ENCODE measurements at regions not wholly inside any gene's neighbourhood (a gene's known extent, or its start where the extent isn't known, plus 50 kb on each side); places are given as distances from the start of the nearest gene placed in this dataset.
"Not testable (repeated sequence)": the region's sequence is repeated elsewhere in the genome, so short reads cannot be mapped to it uniquely, and the experiment has no call there.

- no peak for DNase-seq (ENCODE audit: low read depth)
Observed at GRCh38 chr7:86592185-86592584, 51.5 kb upstream of the GRM3 start.

GRCh38 chr7:86574006-86574405 is 69.7 kb upstream of the GRM3 start:
- no peak for DNase-seq (ENCODE audit: low read depth)

- no peak for DNase-seq (ENCODE audit: low read depth)
Observed at GRCh38 chr7:86558680-86559501, 84.8 kb upstream of the GRM3 start.

GRCh38 chr7:86534641-86535040 is 109.1 kb upstream of the GRM3 start:
- no peak for DNase-seq (ENCODE audit: low read depth)

- no peak for DNase-seq (ENCODE audit: low read depth)
Observed at GRCh38 chr7:86504229-86504628, 139.5 kb upstream of the GRM3 start.

- DNase-seq (ENCODE audit: low read depth) = no peak
Observed at GRCh38 chr7:86499986-86500385, 143.7 kb upstream of the GRM3 start.

- DNase-seq (ENCODE audit: low read depth) = no peak
Observed at GRCh38 chr7:86485827-86486226, 157.9 kb upstream of the GRM3 start.

- DNase-seq (ENCODE audit: low read depth) = no peak
Observed at GRCh38 chr7:86479144-86479543, 164.6 kb upstream of the GRM3 start.

- DNase-seq (ENCODE audit: low read depth) = no peak
Observed at GRCh38 chr7:86477343-86477935, 166.3 kb upstream of the GRM3 start.

- no peak for DNase-seq (ENCODE audit: low read depth)
Observed at GRCh38 chr7:86470763-86471162, 172.9 kb upstream of the GRM3 start.

GRCh38 chr7:86469680-86470295 is 173.9 kb upstream of the GRM3 start:
- DNase-seq (ENCODE audit: low read depth) = peak; percentile 35

GRCh38 chr7:86454753-86455152 is 189.0 kb upstream of the GRM3 start:
- no peak for DNase-seq (ENCODE audit: low read depth)

- no peak for DNase-seq (ENCODE audit: low read depth)
Observed at GRCh38 chr7:86453454-86453853, 190.3 kb upstream of the GRM3 start.

- no peak for DNase-seq (ENCODE audit: low read depth)
Observed at GRCh38 chr7:86448856-86449255, 194.9 kb upstream of the GRM3 start.

- no peak for DNase-seq (ENCODE audit: low read depth)
Observed at GRCh38 chr7:86445285-86445684, 198.4 kb upstream of the GRM3 start.

GRCh38 chr7:86444245-86444644 is 199.5 kb upstream of the GRM3 start:
- no peak for DNase-seq (ENCODE audit: low read depth)

- DNase-seq (ENCODE audit: low read depth) = not testable (repeated sequence)
Observed at GRCh38 chr7:86440420-86440819, 203.3 kb upstream of the GRM3 start.

GRCh38 chr7:86437951-86438450 is 205.7 kb upstream of the GRM3 start:
- DNase-seq (ENCODE audit: low read depth) = no peak

- DNase-seq (ENCODE audit: low read depth) = no peak
Observed at GRCh38 chr7:86431761-86432160, 211.9 kb upstream of the GRM3 start.

GRCh38 chr7:86411814-86412213 is 231.9 kb upstream of the GRM3 start:
- no peak for DNase-seq (ENCODE audit: low read depth)

GRCh38 chr7:86407291-86407690 is 236.4 kb upstream of the GRM3 start:
- no peak for DNase-seq (ENCODE audit: low read depth)

GRCh38 chr7:86391813-86392212 is 251.9 kb upstream of the GRM3 start:
- no peak for DNase-seq (ENCODE audit: low read depth)

- not testable (repeated sequence) for DNase-seq (ENCODE audit: low read depth)
Observed at GRCh38 chr7:86375602-86376001, 268.1 kb upstream of the GRM3 start.

All from GM04504 (cell line).